SH-SY5Y (cell line): ENCODE measurements at regions not wholly inside any gene's neighbourhood (a gene's known extent, or its start where the extent isn't known, plus 50 kb on each side); places are given as distances from the start of the nearest gene placed in this dataset.

Experiments
- GATA2 ChIP-seq: IDR thresholded peaks from 2 replicates; pipeline ENCODE4 v1.6.1; 2011; ENCODE audit warnings: mild to moderate bottlenecking, low read depth, low read length
- GATA3 ChIP-seq: IDR thresholded peaks from 2 replicates; pipeline ENCODE4 v1.6.1; 2011; ENCODE audit warnings: low read depth, mild to moderate bottlenecking, low read length, moderate library complexity

DNA sequence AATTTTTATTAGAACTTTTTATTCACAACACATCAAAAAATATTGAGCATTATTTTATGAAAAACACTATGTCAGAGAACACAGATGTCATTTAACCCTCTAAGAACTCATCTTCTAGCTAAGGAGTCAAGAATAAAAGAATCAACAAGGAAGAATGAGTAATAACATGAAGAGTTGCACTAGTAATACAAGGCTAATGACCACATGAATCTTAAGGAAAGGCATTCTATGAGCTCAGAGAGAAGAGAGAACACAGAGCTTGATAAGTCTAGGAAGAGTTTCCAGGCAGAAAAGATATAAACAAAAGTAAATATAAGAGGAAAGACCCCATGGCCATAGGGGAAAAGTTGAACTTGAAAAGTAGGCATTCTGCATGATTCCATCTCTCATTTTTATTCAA, 166.5 kb downstream of the MAIP1 start:
- TF ChIP-seq GATA2 = no peak
- TF ChIP-seq GATA3 = no peak
